Stimulated activated naive CD8-positive, alpha-beta T cell treated with anti-CD3 and anti-CD28 coated beads, Interleukin-15, amount 100 ng/mL, for 72 hours (primary cell): ENCODE measurements at regions not wholly inside any gene's neighbourhood (a gene's known extent, or its start where the extent isn't known, plus 50 kb on each side); places are given as distances from the start of the nearest gene placed in this dataset.

Experiments used
- ATAC-seq: fragments of 150-1000 bp; cut with Tn5 transposase; 2 replicates; pipeline ENCODE4 v1.10.0; 2021; ENCODE audit warnings: mild to moderate bottlenecking, moderate library complexity
- DNase-seq, 2 donors: peaks; one replicate each; pipeline ENCODE4 v3.0.0; 2021 to 2022
- H3K27ac Mint-ChIP-seq, 2 donors: one replicate each; pipeline ENCODE4 v1.8.0; 2022; ENCODE audit warnings: mild to moderate bottlenecking in 2 of 2, mixed read lengths in 2 of 2, moderate library complexity in 2 of 2
- H3K27me3 Mint-ChIP-seq: one replicate; pipeline ENCODE4 v1.8.0; 2022; ENCODE audit warnings: mixed read lengths
- H3K4me1 Mint-ChIP-seq: one replicate; pipeline ENCODE4 v1.8.0; 2022; ENCODE audit warnings: mild to moderate bottlenecking, mixed read lengths
- H3K4me3 Mint-ChIP-seq, 2 donors: one replicate each; pipeline ENCODE4 v1.8.0; 2022; ENCODE audit warnings: mild to moderate bottlenecking in 2 of 2, mixed read lengths in 2 of 2, moderate library complexity in 1 of 2
- H3K9me3 Mint-ChIP-seq, 2 donors: one replicate each; pipeline ENCODE4 v1.8.0; 2022; ENCODE audit warnings: mixed read lengths in 2 of 2

GRCh38 chr11:90890347-90890746, 667.5 kb upstream of the CHORDC1 start:
- no peak overlapping the region for H3K27ac Mint-ChIP-seq

DNA sequence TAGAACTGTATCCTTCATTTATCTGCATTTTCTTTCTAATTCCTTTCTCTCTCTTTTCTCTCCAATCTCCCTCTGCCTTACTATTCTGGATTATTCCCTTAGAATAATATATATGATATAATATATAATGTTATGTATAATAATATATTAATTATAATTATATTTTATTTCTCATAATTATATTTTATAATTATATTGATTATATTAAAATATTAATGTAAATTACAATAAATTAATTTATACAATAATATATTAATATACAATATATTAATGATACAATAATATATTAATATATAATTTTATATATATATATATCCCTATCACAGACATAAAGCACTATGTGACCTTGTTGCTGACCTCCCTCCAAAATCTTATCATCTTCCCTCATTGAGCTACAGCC, 661.3 kb upstream of the CHORDC1 start:
- ATAC-seq (no peak), DNase-seq (no peak)
- H3K27me3 Mint-ChIP-seq = no peaks in the 10 kb centered on the region
- H3K27ac Mint-ChIP-seq = no peak overlapping the region
- H3K4me1 Mint-ChIP-seq = no peaks in the 10 kb centered on the region
- H3K9me3 Mint-ChIP-seq = peaks cover 8 to 35% of the 10 kb centered on the region in 2 donors
- H3K4me3 Mint-ChIP-seq = no peak overlapping the region

More at GRCh38 chr11:90890347-90890746, 667.5 kb upstream of the CHORDC1 start:
- Mint-ChIP-seq H3K4me1 (no peaks in the 10 kb centered on the region), H3K27me3 (no peaks in the 10 kb centered on the region), H3K4me3 (no peak overlapping the region), H3K9me3 (peaks cover 0 to 18% of the 10 kb centered on the region in 2 donors)
- DNase-seq (no peak), ATAC-seq (no peak)

DNA sequence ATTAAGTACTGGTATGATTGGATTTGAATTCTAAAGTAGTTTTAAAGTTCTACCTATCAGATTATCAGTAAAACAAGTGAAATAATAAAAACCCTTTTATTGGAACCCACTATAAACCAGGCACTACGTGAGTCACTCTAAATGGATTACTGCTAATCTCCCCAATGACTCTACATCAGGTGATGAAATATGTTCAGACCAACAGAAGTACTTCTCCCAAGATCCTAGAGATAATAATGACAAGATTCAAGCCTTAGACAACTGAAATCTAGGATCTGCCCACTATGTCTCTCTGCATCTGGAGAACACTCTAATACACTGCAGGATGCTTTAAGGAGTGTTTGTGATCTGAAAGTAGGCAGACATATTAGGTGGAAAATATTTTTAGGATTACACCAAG, 652.1 kb upstream of the CHORDC1 start:
- no peak for DNase-seq
- H3K4me3 Mint-ChIP-seq = no peak overlapping the region
- H3K4me1 Mint-ChIP-seq = no peaks in the 10 kb centered on the region
- no peak overlapping the region for H3K27ac Mint-ChIP-seq
- no peaks in the 10 kb centered on the region for H3K27me3 Mint-ChIP-seq
- no peak for ATAC-seq
- peaks cover 17 to 43% of the 10 kb centered on the region in 2 donors for H3K9me3 Mint-ChIP-seq

DNA sequence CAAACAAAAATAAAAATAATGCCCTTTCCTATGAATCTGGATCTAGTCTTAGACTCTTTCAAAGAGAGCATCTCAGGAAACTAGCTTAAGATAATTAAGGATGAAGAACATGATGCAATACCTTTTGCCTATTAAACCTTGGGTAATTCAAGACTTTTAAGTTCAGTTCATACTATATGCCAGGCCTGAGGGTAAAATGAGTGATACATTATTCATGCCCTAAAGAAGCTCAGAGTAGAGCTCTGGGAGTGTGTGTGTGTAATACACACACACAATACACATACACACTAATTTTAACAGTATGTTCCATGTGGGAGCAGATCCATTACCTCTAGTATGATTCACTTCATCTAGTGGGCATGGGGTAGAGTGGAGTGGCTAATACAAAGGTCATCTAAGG, 651.4 kb upstream of the CHORDC1 start:
- no peak for ATAC-seq
- no peak for DNase-seq
- no peak overlapping the region for H3K4me3 Mint-ChIP-seq
- H3K27me3 Mint-ChIP-seq = no peaks in the 10 kb centered on the region
- peaks cover 17 to 38% of the 10 kb centered on the region in 2 donors for H3K9me3 Mint-ChIP-seq
- H3K27ac Mint-ChIP-seq = no peak overlapping the region
- H3K4me1 Mint-ChIP-seq = no peaks in the 10 kb centered on the region

DNA sequence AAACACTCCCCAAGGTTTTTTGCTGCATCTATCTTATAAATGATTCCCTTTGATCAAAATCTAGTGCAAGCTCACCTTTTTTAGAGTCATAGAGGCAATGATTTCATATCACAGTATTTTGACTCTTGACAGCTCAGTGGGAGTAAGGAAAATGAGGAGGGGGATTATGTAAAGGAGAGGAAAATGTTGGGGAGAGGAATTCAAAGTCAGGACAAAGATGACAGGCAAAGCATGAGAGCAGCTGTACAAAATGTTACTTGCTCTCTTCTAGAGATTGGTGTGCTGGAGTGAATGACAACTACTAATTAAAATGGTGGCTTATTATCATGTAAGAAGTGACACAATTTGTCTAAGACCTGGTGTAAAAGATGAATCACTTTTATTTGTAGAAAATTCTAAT, 644.6 kb upstream of the CHORDC1 start:
- ATAC-seq (no peak), DNase-seq (no peak)
- Mint-ChIP-seq H3K4me3 (no peak overlapping the region), H3K27me3 (no peaks in the 10 kb centered on the region), H3K4me1 (no peaks in the 10 kb centered on the region), H3K27ac (no peak overlapping the region), H3K9me3 (peaks cover 4 to 26% of the 10 kb centered on the region in 2 donors)

- H3K4me3 Mint-ChIP-seq = no peak overlapping the region
- H3K9me3 Mint-ChIP-seq = no peaks in the 10 kb centered on the region
- no peak for DNase-seq
- no peak for ATAC-seq
- H3K27me3 Mint-ChIP-seq = no peaks in the 10 kb centered on the region
- no peaks in the 10 kb centered on the region for H3K4me1 Mint-ChIP-seq
- no peak overlapping the region for H3K27ac Mint-ChIP-seq
These were observed 633.9 kb upstream of the CHORDC1 start for GRCh38 chr11:90856790-90857189.

GRCh38 chr11:90855531-90855930, 632.7 kb upstream of the CHORDC1 start:
- DNase-seq = no peak
- no peak overlapping the region for H3K27ac Mint-ChIP-seq
- H3K9me3 Mint-ChIP-seq = no peaks in the 10 kb centered on the region
- no peaks in the 10 kb centered on the region for H3K4me1 Mint-ChIP-seq
- no peaks in the 10 kb centered on the region for H3K27me3 Mint-ChIP-seq
- no peak overlapping the region for H3K4me3 Mint-ChIP-seq
- no peak for ATAC-seq

DNA sequence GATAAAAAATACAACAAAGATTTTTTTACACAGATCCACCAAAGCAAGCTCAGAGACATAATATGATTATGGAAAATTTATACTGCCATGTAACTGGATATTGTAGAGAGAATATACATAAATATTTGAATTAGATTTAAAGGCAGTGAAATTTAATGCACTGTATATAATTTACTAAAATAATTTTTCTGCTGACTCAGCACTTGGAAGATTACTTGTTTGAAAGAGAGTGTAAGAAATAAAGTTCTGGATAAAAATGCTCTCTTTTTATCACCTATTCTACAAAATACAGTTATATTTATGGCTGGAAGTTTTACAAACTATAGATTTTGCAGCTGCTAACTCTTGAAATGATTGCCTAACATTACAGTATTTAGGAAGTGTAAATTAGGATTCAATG, 628.3 kb upstream of the CHORDC1 start:
- Mint-ChIP-seq H3K27me3 (no peaks in the 10 kb centered on the region), H3K4me1 (no peaks in the 10 kb centered on the region), H3K4me3 (no peak overlapping the region), H3K27ac (no peak overlapping the region), H3K9me3 (peaks cover 0 to 7% of the 10 kb centered on the region in 2 donors)
- no peak for DNase-seq
- no peak for ATAC-seq

GRCh38 chr11:90849312-90849711, 626.5 kb upstream of the CHORDC1 start:
- Mint-ChIP-seq H3K4me1 (no peaks in the 10 kb centered on the region), H3K9me3 (peaks cover 0 to 7% of the 10 kb centered on the region in 2 donors), H3K27ac (no peak overlapping the region), H3K27me3 (no peaks in the 10 kb centered on the region), H3K4me3 (no peak overlapping the region)
- no peak for ATAC-seq
- no peak for DNase-seq

DNA sequence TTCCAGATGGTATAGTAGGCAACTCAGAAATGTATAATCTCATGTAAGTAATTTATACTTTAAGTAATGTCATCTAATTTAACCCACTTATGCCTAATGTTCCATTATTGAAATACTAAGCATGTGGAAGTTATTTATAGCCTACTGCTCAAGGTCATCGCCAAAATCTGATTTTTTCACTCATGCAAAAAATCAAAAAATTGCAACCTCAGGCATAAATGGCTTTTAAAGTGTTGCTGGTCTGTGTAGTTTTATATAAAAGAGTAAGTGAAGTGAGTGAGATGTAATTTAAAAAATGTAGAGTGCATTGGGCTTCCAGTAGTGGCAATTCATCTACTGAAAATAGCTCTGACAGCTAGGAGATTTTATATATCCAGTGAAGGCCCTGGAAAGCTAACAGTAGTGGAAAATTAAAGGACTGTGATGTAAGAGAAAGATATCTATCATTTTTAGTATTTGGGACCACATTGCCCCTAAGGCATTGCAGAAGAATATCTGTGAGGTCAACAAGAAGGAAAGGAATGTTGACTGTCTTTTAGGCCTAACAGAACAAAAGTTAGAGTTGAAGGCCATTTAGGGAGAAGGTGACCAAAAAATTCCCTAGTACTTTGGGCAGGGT, 624.5 kb upstream of the CHORDC1 start:
- Mint-ChIP-seq H3K4me1 (no peaks in the 10 kb centered on the region), H3K27me3 (no peaks in the 10 kb centered on the region), H3K4me3 (no peak overlapping the region), H3K27ac (no peak overlapping the region), H3K9me3 (peaks cover 0 to 7% of the 10 kb centered on the region in 2 donors)
- DNase-seq = no peak
- no peak for ATAC-seq

DNA sequence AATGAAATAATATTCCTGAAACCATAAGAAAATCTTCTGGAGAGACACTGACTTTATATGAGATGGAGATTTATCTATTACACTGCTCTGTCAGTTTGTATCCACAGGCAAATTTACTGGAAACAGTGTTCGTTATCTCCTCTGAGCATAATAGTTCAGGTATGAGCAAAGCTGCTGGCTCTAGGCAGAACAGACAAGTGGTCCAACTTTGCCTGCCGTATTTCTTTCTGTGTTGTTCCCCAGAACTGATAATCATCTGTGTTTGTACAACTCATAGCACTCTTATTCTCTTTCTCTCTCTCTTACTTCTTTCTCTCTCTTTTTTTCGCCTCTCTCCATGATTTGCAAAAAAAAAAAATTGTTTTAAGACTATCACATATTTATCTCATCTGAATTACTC, 623.8 kb upstream of the CHORDC1 start:
- H3K27ac Mint-ChIP-seq = no peak overlapping the region
- no peak overlapping the region for H3K4me3 Mint-ChIP-seq
- no peaks in the 10 kb centered on the region for H3K27me3 Mint-ChIP-seq
- ATAC-seq (no peak), DNase-seq (no peak)
- no peaks in the 10 kb centered on the region for H3K4me1 Mint-ChIP-seq
- H3K9me3 Mint-ChIP-seq = peaks cover 0 to 7% of the 10 kb centered on the region in 2 donors

DNA sequence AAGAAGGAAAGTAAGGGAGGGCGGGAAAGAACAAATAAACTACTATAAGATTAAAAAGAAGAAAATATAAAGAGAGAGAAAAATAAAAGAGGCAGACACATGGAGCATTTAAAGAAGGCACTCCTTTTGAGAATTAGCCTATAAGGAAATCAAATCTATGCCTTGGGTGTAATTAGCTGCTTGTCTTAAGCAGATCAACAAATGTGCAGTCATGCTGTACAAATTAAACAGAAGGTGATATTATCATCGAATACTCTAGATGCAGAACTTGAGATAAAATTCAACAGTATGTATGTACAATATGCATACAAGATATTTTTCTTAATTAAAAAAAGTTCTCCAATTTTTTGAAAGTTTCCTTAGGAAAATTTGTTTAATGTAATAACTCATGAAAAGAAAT, 623.0 kb upstream of the CHORDC1 start:
- ATAC-seq (no peak), DNase-seq (no peak)
- Mint-ChIP-seq H3K4me1 (no peaks in the 10 kb centered on the region), H3K27ac (no peak overlapping the region), H3K27me3 (no peaks in the 10 kb centered on the region), H3K4me3 (no peak overlapping the region), H3K9me3 (peaks cover 0 to 7% of the 10 kb centered on the region in 2 donors)

DNA sequence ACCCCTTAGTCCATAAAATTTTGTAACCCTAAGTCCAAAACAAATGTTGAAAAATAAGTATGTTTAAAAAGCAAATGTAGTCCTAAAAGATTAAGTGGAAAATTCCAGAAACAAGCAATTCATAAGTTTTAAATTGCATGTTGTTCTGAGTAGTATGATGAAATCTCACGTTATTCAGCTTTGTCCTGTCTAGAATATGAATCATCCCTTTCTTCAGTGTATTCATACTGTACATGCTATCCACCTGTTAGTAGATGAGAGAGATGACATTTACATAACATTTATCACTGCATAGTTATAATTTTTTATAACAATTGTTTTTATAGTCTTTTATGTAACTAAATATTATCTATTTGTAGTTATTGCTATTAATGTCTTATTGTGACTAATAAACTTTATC, 622.3 kb upstream of the CHORDC1 start:
- Mint-ChIP-seq H3K27me3 (no peaks in the 10 kb centered on the region), H3K9me3 (peaks cover 0 to 7% of the 10 kb centered on the region in 2 donors), H3K4me3 (no peak overlapping the region), H3K4me1 (no peaks in the 10 kb centered on the region), H3K27ac (no peak overlapping the region)
- no peak for ATAC-seq
- DNase-seq = no peak

GRCh38 chr11:90844041-90844440, 621.2 kb upstream of the CHORDC1 start:
- no peaks in the 10 kb centered on the region for H3K4me1 Mint-ChIP-seq
- ATAC-seq (no peak), DNase-seq (no peak)
- peaks cover 0 to 7% of the 10 kb centered on the region in 2 donors for H3K9me3 Mint-ChIP-seq
- H3K27me3 Mint-ChIP-seq = no peaks in the 10 kb centered on the region
- no peak overlapping the region for H3K4me3 Mint-ChIP-seq
- H3K27ac Mint-ChIP-seq = no peak overlapping the region

DNA sequence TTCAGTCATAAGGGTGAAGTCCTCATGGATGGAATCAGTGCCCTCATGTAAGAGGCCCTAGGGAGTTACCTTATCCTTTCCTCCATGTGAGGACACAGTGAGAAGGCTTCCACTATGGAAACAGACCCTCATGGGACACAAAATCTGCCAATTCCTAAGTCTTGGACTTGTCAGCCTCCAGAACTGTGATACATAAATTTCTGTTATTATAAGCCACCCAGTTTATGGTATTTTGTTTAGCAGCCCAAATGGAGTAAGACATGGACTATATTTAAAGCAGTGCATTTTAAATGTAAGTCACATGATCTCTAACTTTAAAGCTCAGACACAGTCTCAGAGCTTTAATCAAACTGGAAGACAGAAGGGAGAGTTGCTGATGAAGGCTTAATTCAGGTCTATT, 619.8 kb upstream of the CHORDC1 start:
- Mint-ChIP-seq H3K9me3 (no peaks in the 10 kb centered on the region), H3K4me3 (no peak overlapping the region), H3K27me3 (no peaks in the 10 kb centered on the region), H3K4me1 (no peaks in the 10 kb centered on the region), H3K27ac (no peak overlapping the region)
- ATAC-seq = no peak
- DNase-seq = no peak

DNA sequence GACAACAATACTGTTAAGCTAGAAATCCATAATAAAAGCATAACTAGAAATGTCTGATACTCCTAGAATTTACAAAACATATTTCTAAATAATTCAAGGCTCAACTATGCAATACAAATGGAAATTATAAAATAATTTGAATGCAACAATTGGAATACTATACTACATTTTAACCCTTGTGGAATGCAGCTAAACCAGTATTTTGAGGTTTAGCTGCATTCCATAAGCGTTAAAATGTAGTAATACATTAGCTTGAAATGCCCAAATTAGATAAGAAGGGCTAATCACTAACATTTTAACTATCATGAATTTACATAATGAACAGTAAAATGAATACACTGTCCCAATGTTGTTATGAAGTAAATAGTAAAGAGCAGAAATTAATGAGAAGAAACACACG, 617.2 kb upstream of the CHORDC1 start:
- ATAC-seq (no peak), DNase-seq (no peak)
- Mint-ChIP-seq H3K27me3 (no peaks in the 10 kb centered on the region), H3K9me3 (no peaks in the 10 kb centered on the region), H3K4me1 (no peaks in the 10 kb centered on the region), H3K27ac (no peak overlapping the region), H3K4me3 (no peak overlapping the region)

DNA sequence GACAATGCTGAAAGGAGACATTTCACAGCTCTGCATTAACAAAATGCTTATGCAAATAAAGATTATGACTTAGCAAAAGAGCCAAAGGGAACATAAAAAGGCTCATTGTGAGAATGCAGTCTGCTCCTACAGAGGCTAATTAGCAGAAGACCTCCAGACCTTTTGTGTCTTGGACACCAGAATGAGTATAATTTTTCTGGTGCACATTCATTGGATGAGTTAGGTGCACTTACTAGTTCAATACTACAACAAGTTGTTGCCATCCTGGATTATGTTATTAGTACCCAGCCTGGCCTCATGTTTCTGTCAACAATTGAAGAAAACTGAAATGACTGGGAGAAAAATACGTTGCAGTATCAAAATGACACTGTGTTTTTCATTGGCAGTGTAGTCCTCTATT, 613.2 kb upstream of the CHORDC1 start:
- no peaks in the 10 kb centered on the region for H3K9me3 Mint-ChIP-seq
- no peak overlapping the region for H3K4me3 Mint-ChIP-seq
- H3K4me1 Mint-ChIP-seq = no peaks in the 10 kb centered on the region
- no peaks in the 10 kb centered on the region for H3K27me3 Mint-ChIP-seq
- ATAC-seq (no peak), DNase-seq (no peak)
- H3K27ac Mint-ChIP-seq = no peak overlapping the region
